ENCODE measurements at regions not wholly inside any gene's neighbourhood (a gene's known extent, or its start where the extent isn't known, plus 50 kb on each side); places are given as distances from the start of the nearest gene placed in this dataset.

GRCh38 chrX:122818068-122818467 is 366.0 kb upstream of the GRIA3 start:
- TF ChIP-seq EP300 (IDR thresholded peaks at IDR 0.05) (no peak), POLR2AphosphoS5 (IDR thresholded peaks at IDR 0.05) (no peak), CTCF (IDR thresholded peaks at IDR 0.05) (no peak), POLR2A (IDR thresholded peaks at IDR 0.05) (no peak)
- DNase-seq: no peak
- Histone ChIP-seq H3K27me3 (no peaks in the 10 kb centered on the region), H3K9me3 (no peaks in the 10 kb centered on the region), H3K27ac (no peak overlapping the region), H3K4me3 (no peak overlapping the region), H3K4me1 (no peaks in the 10 kb centered on the region), H3K36me3 (no peaks in the 10 kb centered on the region)
- 61 to 100% (median 78%) methylated on average over 1 to 4 of the region's 4 CpGs for WGBS, 5 donors
- intact Hi-C loops (cut with DNase I; ENCODE audit: low total_unique reads): no loop called here

- no peaks in the 10 kb centered on the region for H3K27me3 ChIP-seq
- no peak overlapping the region for H3K4me3 ChIP-seq
- no peak overlapping the region for H3K27ac ChIP-seq
- intact Hi-C loops (cut with DNase I; ENCODE audit: low total_unique reads): no loop called here
- TF ChIP-seq CTCF (IDR thresholded peaks at IDR 0.05) (no peak), POLR2AphosphoS5 (IDR thresholded peaks at IDR 0.05) (no peak), POLR2A (IDR thresholded peaks at IDR 0.05) (no peak), EP300 (IDR thresholded peaks at IDR 0.05) (no peak)
- peaks cover 0 to 6% (median 2%) of the 10 kb centered on the region in 4 donors for H3K9me3 ChIP-seq
- DNase-seq: no peak
- 71 to 82% (median 75%) methylated on average over 6 of the region's 6 CpGs for WGBS, 5 donors
- no peaks in the 10 kb centered on the region for H3K36me3 ChIP-seq
- H3K4me1 ChIP-seq: no peaks in the 10 kb centered on the region
Observed at GRCh38 chrX:122833230-122833629, 350.8 kb upstream of the GRIA3 start.

GRCh38 chrX:122835886-122836285 is 348.2 kb upstream of the GRIA3 start:
- DNase-seq: no peak
- TF ChIP-seq EP300 (IDR thresholded peaks at IDR 0.05): no peak
- TF ChIP-seq POLR2AphosphoS5 (IDR thresholded peaks at IDR 0.05): no peak
- TF ChIP-seq POLR2A (IDR thresholded peaks at IDR 0.05): no peak
- TF ChIP-seq CTCF (IDR thresholded peaks at IDR 0.05): no peak
- WGBS, 5 donors: 19 to 55% (median 30%) methylated on average over 1 of the region's 1 CpG
- Histone ChIP-seq H3K27ac (no peak overlapping the region), H3K36me3 (no peaks in the 10 kb centered on the region), H3K4me3 (no peak overlapping the region), H3K9me3 (peaks cover 0 to 6% (median 2%) of the 10 kb centered on the region in 4 donors), H3K4me1 (no peaks in the 10 kb centered on the region), H3K27me3 (no peaks in the 10 kb centered on the region)
- intact Hi-C loops (cut with DNase I; ENCODE audit: low total_unique reads): no loop called here

- H3K4me3 ChIP-seq: no peak overlapping the region
- 72 to 83% (median 74%) methylated on average over 4 of the region's 4 CpGs for WGBS, 5 donors
- TF ChIP-seq CTCF (IDR thresholded peaks at IDR 0.05) (no peak), POLR2AphosphoS5 (IDR thresholded peaks at IDR 0.05) (no peak), POLR2A (IDR thresholded peaks at IDR 0.05) (no peak), EP300 (IDR thresholded peaks at IDR 0.05) (no peak)
- DNase-seq: no peak
- no peak overlapping the region for H3K27ac ChIP-seq
- intact Hi-C loops (cut with DNase I; ENCODE audit: low total_unique reads): no loop called here
- H3K27me3 ChIP-seq: no peaks in the 10 kb centered on the region
- no peaks in the 10 kb centered on the region for H3K9me3 ChIP-seq
- no peaks in the 10 kb centered on the region for H3K36me3 ChIP-seq
- no peaks in the 10 kb centered on the region for H3K4me1 ChIP-seq
Observed at GRCh38 chrX:122850326-122850725, 333.8 kb upstream of the GRIA3 start.
